Colonic mucosa (tissue), 4 donors: ENCODE measurements at regions not wholly inside any gene's neighbourhood (a gene's known extent, or its start where the extent isn't known, plus 50 kb on each side); places are given as distances from the start of the nearest gene placed in this dataset.

Source experiments
- DNase-seq: peaks from one replicate; pipeline ENCODE4 v3.0.0-alpha.2; 2020
- H3K27ac ChIP-seq: fragments of 200-600 bp; one replicate; pipeline ENCODE4 v1.8.0; 2021
- H3K27me3 ChIP-seq: fragments of 200-600 bp; one replicate; pipeline ENCODE4 v1.8.0; 2021
- H3K36me3 ChIP-seq: fragments of 200-600 bp; one replicate; pipeline ENCODE4 v1.8.0; 2021
- H3K4me1 ChIP-seq: fragments of 200-600 bp; one replicate; pipeline ENCODE4 v1.8.0; 2021; ENCODE audit warnings: mild to moderate bottlenecking
- H3K4me3 ChIP-seq: fragments of 200-600 bp; one replicate; pipeline ENCODE4 v1.8.0; 2021
- H3K9ac ChIP-seq, 2 donors: one replicate each; pipeline ENCODE4 v1.7.0; 2013; ENCODE audit warnings: control low read depth in 2 of 2, low read depth in 2 of 2, low read length in 2 of 2
- H3K9me3 ChIP-seq: fragments of 200-600 bp; one replicate; pipeline ENCODE4 v1.8.0; 2021
- intact Hi-C: fragments of 100-400 bp; cut with DNase I; formaldehyde crosslinking; loops from one replicate; pipeline ENCODE4 v1.14.1; 2022
- TF ChIP-seq, protein P1 (sequence below): fragments of 200-600 bp; IDR thresholded peaks from one replicate; pipeline ENCODE4 v1.8.0; 2022; ENCODE audit warnings: antibody characterized with exemption, mild to moderate bottlenecking
- donor health status: healthy.
- donor health status: DM: no; HTN: no; CAD: no.
- donor health status: DM: no; HTN: no; CAD: no.

DNA sequence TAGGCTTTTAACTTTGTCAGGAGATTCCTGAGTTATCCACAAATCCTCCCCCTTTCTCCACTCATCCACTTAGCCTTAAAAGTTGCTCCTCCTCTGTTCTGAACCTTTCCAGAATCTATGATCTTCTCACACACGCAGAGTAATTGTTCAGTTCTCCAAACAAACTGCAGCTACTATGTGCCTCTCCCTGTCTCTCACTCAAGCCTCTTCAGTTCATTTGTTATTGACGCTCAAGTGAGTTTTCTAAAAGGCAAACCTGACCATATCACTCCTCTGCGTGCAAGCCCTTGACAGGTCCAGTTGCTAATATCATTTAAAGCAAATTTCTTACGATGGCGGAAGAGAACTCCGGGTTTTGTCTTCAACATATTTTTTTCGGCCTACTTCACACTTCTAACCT is 1169.7 kb upstream of the TENM4 start:
- H3K9me3 ChIP-seq: no peaks in the 10 kb centered on the region
- DNase-seq: no peak
- H3K27ac ChIP-seq: no peak overlapping the region
- no peaks in the 10 kb centered on the region for H3K36me3 ChIP-seq
- H3K27me3 ChIP-seq: no peaks in the 10 kb centered on the region
- intact Hi-C loops: no loop called here
- no peak overlapping the region for H3K4me3 ChIP-seq
- TF ChIP-seq, protein P1, sequence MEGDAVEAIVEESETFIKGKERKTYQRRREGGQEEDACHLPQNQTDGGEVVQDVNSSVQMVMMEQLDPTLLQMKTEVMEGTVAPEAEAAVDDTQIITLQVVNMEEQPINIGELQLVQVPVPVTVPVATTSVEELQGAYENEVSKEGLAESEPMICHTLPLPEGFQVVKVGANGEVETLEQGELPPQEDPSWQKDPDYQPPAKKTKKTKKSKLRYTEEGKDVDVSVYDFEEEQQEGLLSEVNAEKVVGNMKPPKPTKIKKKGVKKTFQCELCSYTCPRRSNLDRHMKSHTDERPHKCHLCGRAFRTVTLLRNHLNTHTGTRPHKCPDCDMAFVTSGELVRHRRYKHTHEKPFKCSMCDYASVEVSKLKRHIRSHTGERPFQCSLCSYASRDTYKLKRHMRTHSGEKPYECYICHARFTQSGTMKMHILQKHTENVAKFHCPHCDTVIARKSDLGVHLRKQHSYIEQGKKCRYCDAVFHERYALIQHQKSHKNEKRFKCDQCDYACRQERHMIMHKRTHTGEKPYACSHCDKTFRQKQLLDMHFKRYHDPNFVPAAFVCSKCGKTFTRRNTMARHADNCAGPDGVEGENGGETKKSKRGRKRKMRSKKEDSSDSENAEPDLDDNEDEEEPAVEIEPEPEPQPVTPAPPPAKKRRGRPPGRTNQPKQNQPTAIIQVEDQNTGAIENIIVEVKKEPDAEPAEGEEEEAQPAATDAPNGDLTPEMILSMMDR: no peak
- no peak overlapping the region for H3K9ac ChIP-seq
- no peaks in the 10 kb centered on the region for H3K4me1 ChIP-seq

- H3K27me3 ChIP-seq: no peaks in the 10 kb centered on the region
- TF ChIP-seq, protein P1: no peak
- H3K4me1 ChIP-seq: no peaks in the 10 kb centered on the region
- H3K4me3 ChIP-seq: no peak overlapping the region
- H3K9ac ChIP-seq: no peak overlapping the region
- intact Hi-C loops: no loop called here
- H3K9me3 ChIP-seq: no peaks in the 10 kb centered on the region
- H3K36me3 ChIP-seq: no peaks in the 10 kb centered on the region
- peak overlapping the region; percentile 58 for H3K27ac ChIP-seq
- DNase-seq: peak; percentile 58
These were observed 1162.6 kb upstream of the TENM4 start for GRCh38 chr11:80603472-80603871.

- TF ChIP-seq, protein P1: no peak
- intact Hi-C loops: no loop called here
- no peaks in the 10 kb centered on the region for H3K4me1 ChIP-seq
These were observed 1158.1 kb upstream of the TENM4 start for GRCh38 chr11:80598905-80599304.

DNA sequence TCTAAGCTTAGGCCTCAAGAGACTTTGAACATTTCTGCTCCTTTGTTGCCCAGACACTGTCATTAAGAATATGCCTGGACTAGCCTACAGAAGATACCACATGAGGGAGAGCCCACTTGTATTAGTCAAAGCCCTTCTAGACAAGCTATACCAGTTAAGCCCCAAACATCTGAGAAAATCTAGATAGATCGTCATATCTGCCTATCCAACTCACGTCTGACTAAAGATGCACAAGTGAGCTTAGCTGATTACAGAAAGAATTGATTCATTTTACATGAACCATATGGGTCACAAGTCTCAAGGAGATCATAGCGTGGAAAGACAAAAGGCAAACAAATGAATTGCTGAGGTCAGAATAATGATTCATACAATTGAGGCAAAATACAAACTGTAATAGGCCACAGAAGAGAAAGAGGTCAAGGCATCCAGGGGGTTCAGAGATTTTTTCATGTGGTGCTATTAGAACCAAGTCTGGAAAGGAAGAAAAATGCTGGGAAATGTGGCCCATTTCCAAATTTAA is 1155.5 kb upstream of the TENM4 start:
- no peak overlapping the region for H3K9ac ChIP-seq
- no peaks in the 10 kb centered on the region for H3K9me3 ChIP-seq
- no peak overlapping the region for H3K4me3 ChIP-seq
- no peaks in the 10 kb centered on the region for H3K4me1 ChIP-seq
- TF ChIP-seq, protein P1: no peak
- no peak overlapping the region for H3K27ac ChIP-seq
- no peak for DNase-seq
- H3K36me3 ChIP-seq: no peaks in the 10 kb centered on the region
- H3K27me3 ChIP-seq: no peaks in the 10 kb centered on the region
- intact Hi-C loops: no loop called here

More at GRCh38 chr11:80598905-80599304, 1158.1 kb upstream of the TENM4 start:
- Histone ChIP-seq H3K27ac (no peak overlapping the region), H3K36me3 (no peaks in the 10 kb centered on the region), H3K27me3 (no peaks in the 10 kb centered on the region), H3K4me3 (no peak overlapping the region), H3K9ac (no peak overlapping the region), H3K9me3 (no peaks in the 10 kb centered on the region)
- no peak for DNase-seq

- no peak for DNase-seq
- intact Hi-C loops: no loop called here
- no peak overlapping the region for H3K4me3 ChIP-seq
- no peak overlapping the region for H3K9ac ChIP-seq
- no peak overlapping the region for H3K27ac ChIP-seq
- H3K4me1 ChIP-seq: no peaks in the 10 kb centered on the region
- no peaks in the 10 kb centered on the region for H3K36me3 ChIP-seq
- TF ChIP-seq, protein P1: no peak
- no peaks in the 10 kb centered on the region for H3K9me3 ChIP-seq
- H3K27me3 ChIP-seq: no peaks in the 10 kb centered on the region
These were observed 1154.2 kb upstream of the TENM4 start for GRCh38 chr11:80595011-80595410.
